ENCODE measurements at regions not wholly inside any gene's neighbourhood (a gene's known extent, or its start where the extent isn't known, plus 50 kb on each side); places are given as distances from the start of the nearest gene placed in this dataset.

DNA sequence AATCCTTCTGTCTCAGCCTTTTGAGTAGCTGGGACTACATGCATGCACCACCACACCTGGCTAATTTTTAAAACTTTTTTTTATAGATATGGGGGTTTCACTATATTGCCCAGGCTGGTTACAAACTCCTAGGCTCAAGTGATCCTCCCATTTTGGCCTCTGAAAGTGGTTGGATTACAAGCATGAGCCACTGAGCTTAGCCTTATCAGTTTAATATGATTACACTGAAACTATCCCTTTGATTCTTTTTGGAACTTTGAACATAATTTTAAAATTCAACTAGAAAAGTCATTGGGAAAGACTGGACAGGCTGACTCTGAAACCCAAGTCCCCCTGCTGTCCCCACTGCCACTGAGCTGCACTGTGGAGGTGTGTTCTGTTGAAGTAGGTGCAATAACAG is 114.8 kb downstream of the ARL4C start:
- TF ChIP-seq, protein P1, sequence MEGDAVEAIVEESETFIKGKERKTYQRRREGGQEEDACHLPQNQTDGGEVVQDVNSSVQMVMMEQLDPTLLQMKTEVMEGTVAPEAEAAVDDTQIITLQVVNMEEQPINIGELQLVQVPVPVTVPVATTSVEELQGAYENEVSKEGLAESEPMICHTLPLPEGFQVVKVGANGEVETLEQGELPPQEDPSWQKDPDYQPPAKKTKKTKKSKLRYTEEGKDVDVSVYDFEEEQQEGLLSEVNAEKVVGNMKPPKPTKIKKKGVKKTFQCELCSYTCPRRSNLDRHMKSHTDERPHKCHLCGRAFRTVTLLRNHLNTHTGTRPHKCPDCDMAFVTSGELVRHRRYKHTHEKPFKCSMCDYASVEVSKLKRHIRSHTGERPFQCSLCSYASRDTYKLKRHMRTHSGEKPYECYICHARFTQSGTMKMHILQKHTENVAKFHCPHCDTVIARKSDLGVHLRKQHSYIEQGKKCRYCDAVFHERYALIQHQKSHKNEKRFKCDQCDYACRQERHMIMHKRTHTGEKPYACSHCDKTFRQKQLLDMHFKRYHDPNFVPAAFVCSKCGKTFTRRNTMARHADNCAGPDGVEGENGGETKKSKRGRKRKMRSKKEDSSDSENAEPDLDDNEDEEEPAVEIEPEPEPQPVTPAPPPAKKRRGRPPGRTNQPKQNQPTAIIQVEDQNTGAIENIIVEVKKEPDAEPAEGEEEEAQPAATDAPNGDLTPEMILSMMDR (IDR thresholded peaks at IDR 0.05) = no peak
- no peak for TF ChIP-seq POLR2A (IDR thresholded peaks at IDR 0.05)
